ENCODE measurements at regions not wholly inside any gene's neighbourhood (a gene's known extent, or its start where the extent isn't known, plus 50 kb on each side); places are given as distances from the start of the nearest gene placed in this dataset.

DNA sequence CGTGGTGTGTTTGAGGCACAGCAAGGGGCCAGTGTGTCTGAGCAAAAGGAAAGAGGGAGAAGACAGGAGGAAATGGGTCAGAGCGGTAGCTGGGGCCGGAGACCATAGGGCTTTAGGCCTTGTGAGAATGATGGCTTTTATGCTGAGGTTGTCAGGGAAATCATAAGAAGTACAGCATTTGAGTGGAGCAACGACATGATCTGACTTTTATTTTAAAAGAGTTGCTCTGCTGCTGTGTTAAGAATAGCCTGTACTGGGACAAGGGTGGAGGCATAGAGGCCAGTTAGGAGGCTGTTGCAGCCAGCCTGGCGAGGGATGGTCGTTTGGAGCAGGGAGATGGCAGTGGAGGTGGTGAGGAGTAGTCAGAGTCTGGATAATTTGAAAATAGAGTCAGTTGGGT lies 174.3 kb downstream of the SNX10 start:
- TF ChIP-seq LEF1 (IDR thresholded peaks at IDR 0.05; ENCODE audit: borderline replicate concordance), result no peak
- no peak for TF ChIP-seq FOXA1 (IDR thresholded peaks at IDR 0.05)
- TF ChIP-seq ELF4 (IDR thresholded peaks at IDR 0.05), result no peak
- no peak for TF ChIP-seq TARDBP (IDR thresholded peaks at IDR 0.05)
- no peak for TF ChIP-seq ZNF384 (IDR thresholded peaks at IDR 0.05)
- no peak for TF ChIP-seq FOXM1 (IDR thresholded peaks at IDR 0.05; ENCODE audit: borderline replicate concordance)
- TF ChIP-seq BHLHE40 (IDR thresholded peaks at IDR 0.05; ENCODE audit: borderline replicate concordance), result no peak
- TF ChIP-seq HDGF (IDR thresholded peaks at IDR 0.05; ENCODE audit: borderline replicate concordance), result no peak
- no peak for TF ChIP-seq SP1 (IDR thresholded peaks at IDR 0.05)
- TF ChIP-seq L3MBTL2 (conservative IDR thresholded peaks at IDR 0.05), result no peak
- TF ChIP-seq NFRKB (IDR thresholded peaks at IDR 0.05), result no peak
- no peak for TF ChIP-seq ARNT (IDR thresholded peaks at IDR 0.05)
- no peak for TF ChIP-seq SUZ12 (IDR thresholded peaks at IDR 0.05)

All from HEK293T (cell line).